HL-60 (cell line): ENCODE measurements at regions not wholly inside any gene's neighbourhood (a gene's known extent, or its start where the extent isn't known, plus 50 kb on each side); places are given as distances from the start of the nearest gene placed in this dataset.

ENCODE experiments used
- DNase-seq, 2 experiments: peaks; one replicate each; pipeline ENCODE4 v3.0.0-alpha.2; 2010 to 2020; ENCODE audit warnings: low read depth in 1 of 2, low spot score in 1 of 2
- H3K27ac ChIP-seq: fragments of 250-450 bp; sonication (Bioruptor Pico); replicated peaks from 2 replicates; pipeline ENCODE4 v1.5.1; 2020; ENCODE audit warnings: mild to moderate bottlenecking, moderate library complexity
- H3K27me3 ChIP-seq: fragments of 250-450 bp; sonication (Bioruptor Pico); 2 replicates; pipeline ENCODE4 v1.5.1; 2021; ENCODE audit warnings: mild to moderate bottlenecking, moderate library complexity; ENCODE audit not compliant: insufficient read depth, poor library complexity, severe bottlenecking
- H3K4me3 ChIP-seq: replicated peaks from 2 replicates; pipeline ENCODE4 v1.5.1; 2011; ENCODE audit warnings: mild to moderate bottlenecking, control low read depth, low read length; ENCODE audit not compliant: insufficient read depth
- GABPA ChIP-seq: IDR thresholded peaks from 2 replicates; pipeline ENCODE4 v1.6.1; 2012; ENCODE audit warnings: low read depth
- POLR2AphosphoS5 ChIP-seq: IDR thresholded peaks from 2 replicates; pipeline ENCODE4 v1.6.1; 2012; ENCODE audit warnings: low read depth
- SPI1 ChIP-seq: IDR thresholded peaks from 2 replicates; pipeline ENCODE4 v1.6.1; 2012; ENCODE audit warnings: low read depth, mild to moderate bottlenecking, borderline replicate concordance
- TF ChIP-seq, protein P1 (sequence below): IDR thresholded peaks from one replicate; pipeline ENCODE4 v1.5.1; 2011; ENCODE audit warnings: low read length, control low read depth, inconsistent platforms; ENCODE audit not compliant: insufficient read depth
- TF ChIP-seq, protein P2 (sequence below): IDR thresholded peaks from 2 replicates; pipeline ENCODE4 v1.6.1; 2012; ENCODE audit warnings: low read depth; ENCODE audit not compliant: insufficient replicate concordance

DNA sequence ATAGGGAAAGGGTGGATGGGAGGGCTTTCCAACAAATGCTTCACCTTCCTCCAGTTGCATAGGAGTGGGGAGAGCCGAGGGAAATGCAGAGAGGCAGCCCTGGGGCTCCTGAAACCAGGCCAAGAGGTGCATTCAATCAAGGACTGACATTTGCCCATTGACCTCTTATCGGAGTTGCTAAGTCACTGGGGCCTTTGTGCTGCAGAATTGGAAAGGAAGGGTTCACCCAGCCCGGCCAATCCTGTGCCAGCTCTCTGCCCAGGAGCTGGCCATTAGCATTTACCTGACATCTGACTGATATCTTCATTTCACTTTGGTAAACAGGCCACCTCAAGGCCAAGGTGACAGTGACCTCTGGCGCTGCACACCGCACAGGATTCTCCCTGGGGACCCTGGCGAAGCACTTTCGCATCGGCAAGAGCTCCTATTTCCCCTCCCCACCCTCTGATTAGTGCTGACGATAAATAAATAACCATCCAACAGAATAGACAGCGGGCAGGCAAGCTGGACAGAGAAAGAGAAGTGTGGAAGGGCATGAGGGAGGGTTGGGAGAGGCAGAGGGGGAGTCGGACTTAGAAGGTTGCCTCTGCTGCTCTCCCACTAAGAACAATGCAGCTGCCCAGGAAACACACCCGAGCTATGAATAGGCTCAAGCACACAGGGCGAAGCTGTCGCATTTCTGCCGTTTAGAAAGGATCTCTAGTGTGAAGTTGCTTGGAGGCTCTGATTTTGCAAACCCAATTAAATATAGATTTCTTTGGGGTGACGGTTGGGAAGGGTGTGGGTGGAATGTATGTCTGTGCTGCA is 57.0 kb upstream of the BOD1 start:
- H3K4me3 ChIP-seq, result no peak overlapping the region
- no peak for DNase-seq
- H3K27me3 ChIP-seq, result no peaks in the 10 kb centered on the region
- TF ChIP-seq SPI1 (no peak), POLR2AphosphoS5 (no peak), GABPA (no peak)
- TF ChIP-seq, protein P1, sequence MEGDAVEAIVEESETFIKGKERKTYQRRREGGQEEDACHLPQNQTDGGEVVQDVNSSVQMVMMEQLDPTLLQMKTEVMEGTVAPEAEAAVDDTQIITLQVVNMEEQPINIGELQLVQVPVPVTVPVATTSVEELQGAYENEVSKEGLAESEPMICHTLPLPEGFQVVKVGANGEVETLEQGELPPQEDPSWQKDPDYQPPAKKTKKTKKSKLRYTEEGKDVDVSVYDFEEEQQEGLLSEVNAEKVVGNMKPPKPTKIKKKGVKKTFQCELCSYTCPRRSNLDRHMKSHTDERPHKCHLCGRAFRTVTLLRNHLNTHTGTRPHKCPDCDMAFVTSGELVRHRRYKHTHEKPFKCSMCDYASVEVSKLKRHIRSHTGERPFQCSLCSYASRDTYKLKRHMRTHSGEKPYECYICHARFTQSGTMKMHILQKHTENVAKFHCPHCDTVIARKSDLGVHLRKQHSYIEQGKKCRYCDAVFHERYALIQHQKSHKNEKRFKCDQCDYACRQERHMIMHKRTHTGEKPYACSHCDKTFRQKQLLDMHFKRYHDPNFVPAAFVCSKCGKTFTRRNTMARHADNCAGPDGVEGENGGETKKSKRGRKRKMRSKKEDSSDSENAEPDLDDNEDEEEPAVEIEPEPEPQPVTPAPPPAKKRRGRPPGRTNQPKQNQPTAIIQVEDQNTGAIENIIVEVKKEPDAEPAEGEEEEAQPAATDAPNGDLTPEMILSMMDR, result no peak
- TF ChIP-seq, protein P2, sequence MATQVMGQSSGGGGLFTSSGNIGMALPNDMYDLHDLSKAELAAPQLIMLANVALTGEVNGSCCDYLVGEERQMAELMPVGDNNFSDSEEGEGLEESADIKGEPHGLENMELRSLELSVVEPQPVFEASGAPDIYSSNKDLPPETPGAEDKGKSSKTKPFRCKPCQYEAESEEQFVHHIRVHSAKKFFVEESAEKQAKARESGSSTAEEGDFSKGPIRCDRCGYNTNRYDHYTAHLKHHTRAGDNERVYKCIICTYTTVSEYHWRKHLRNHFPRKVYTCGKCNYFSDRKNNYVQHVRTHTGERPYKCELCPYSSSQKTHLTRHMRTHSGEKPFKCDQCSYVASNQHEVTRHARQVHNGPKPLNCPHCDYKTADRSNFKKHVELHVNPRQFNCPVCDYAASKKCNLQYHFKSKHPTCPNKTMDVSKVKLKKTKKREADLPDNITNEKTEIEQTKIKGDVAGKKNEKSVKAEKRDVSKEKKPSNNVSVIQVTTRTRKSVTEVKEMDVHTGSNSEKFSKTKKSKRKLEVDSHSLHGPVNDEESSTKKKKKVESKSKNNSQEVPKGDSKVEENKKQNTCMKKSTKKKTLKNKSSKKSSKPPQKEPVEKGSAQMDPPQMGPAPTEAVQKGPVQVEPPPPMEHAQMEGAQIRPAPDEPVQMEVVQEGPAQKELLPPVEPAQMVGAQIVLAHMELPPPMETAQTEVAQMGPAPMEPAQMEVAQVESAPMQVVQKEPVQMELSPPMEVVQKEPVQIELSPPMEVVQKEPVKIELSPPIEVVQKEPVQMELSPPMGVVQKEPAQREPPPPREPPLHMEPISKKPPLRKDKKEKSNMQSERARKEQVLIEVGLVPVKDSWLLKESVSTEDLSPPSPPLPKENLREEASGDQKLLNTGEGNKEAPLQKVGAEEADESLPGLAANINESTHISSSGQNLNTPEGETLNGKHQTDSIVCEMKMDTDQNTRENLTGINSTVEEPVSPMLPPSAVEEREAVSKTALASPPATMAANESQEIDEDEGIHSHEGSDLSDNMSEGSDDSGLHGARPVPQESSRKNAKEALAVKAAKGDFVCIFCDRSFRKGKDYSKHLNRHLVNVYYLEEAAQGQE, result no peak
- no peak overlapping the region for H3K27ac ChIP-seq

DNA sequence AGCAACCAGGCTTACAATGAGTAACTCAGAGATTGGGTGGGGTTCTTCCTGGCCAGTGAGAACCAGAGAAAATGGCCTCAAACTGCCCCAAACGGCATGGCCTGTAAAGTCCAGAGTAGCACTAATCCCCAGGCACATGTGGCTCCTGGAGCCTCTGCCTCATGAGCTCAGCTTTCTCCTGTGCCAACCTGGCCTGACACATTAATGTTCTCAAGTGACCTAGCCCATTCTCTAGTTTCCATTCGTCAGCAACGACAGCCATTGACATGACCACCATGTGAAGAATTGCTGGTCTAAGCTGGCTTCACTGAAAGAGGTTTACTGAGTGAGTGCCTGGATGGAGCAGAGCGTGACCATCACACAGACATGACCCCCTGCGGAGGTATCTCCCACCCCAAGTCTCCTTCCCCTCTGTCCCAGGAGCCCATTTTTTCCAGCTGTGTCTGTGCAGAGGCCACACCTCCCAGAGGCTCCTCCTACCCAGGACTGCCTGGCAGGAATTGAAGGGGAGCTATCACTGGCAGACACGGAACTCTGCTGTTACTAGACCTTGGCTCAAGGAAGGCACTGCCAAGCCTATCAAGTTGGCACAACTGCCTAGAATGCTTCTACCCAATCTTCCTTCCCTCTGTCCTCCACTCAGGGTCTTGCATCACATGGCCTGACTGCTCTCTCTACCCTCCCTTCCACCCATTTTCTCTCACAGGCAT is 59.0 kb upstream of the BOD1 start:
- Histone ChIP-seq H3K27me3 (no peaks in the 10 kb centered on the region), H3K27ac (no peak overlapping the region), H3K4me3 (no peak overlapping the region)
- DNase-seq, result no peak
- no peak for TF ChIP-seq SPI1
- TF ChIP-seq, protein P1, result no peak
- TF ChIP-seq GABPA, result no peak

DNA sequence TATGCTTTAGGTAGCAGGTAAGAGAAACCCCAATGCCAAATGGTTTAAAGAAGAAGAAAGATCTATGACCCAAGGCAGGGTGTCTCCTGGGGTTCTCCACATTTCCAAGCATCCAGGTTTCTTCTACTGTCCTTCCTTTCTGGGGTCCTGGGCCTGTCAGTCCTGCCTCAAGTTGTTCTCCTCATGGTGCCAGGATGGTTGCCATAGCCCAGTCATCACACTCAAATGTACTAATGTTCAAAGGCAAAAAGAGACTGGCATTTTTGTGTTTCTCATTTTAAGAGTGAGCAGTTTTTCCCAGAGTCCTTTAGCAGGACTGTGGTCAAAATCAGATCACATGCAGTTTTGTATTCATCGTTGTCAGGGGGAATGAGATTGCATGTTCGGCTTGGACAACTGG is 59.9 kb upstream of the BOD1 start:
- no peak for DNase-seq
- H3K27ac ChIP-seq, result no peak overlapping the region
- H3K27me3 ChIP-seq, result no peaks in the 10 kb centered on the region
- H3K4me3 ChIP-seq, result no peak overlapping the region
- no peak for TF ChIP-seq SPI1

DNA sequence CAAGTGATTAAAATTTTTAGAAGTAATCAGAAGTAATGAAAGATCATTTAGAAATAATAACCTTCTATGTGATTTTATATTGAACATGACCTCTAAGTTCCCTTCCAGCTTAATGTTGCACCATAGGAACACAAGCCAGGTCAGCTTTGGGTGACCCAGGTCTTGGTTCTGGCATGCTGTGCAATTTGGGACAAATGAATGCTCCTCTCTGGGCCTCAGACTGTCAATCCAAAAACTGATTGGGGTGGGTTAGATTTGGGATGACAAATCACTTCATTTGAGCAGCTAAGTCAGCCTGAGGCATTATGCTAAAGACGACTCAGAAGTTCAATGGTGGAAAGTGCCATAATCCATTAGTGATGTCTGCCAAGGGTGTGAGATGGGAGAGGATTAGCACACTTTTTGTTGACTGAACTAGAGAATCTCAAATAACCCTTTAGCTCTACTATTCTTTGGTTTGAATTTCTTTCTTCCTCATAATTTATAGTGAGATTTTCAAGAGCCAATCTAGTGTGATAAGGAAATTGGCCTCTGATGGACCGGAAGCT is 60.7 kb upstream of the BOD1 start:
- DNase-seq, result no peak
- H3K27me3 ChIP-seq, result no peaks in the 10 kb centered on the region
- TF ChIP-seq SPI1, result no peak
- TF ChIP-seq GABPA, result no peak
- TF ChIP-seq, protein P2, result no peak
- TF ChIP-seq, protein P1, result no peak
- no peak for TF ChIP-seq POLR2AphosphoS5
- no peak overlapping the region for H3K4me3 ChIP-seq
- no peak overlapping the region for H3K27ac ChIP-seq
